ENCODE measurements at regions not wholly inside any gene's neighbourhood (a gene's known extent, or its start where the extent isn't known, plus 50 kb on each side); places are given as distances from the start of the nearest gene placed in this dataset.

DNA sequence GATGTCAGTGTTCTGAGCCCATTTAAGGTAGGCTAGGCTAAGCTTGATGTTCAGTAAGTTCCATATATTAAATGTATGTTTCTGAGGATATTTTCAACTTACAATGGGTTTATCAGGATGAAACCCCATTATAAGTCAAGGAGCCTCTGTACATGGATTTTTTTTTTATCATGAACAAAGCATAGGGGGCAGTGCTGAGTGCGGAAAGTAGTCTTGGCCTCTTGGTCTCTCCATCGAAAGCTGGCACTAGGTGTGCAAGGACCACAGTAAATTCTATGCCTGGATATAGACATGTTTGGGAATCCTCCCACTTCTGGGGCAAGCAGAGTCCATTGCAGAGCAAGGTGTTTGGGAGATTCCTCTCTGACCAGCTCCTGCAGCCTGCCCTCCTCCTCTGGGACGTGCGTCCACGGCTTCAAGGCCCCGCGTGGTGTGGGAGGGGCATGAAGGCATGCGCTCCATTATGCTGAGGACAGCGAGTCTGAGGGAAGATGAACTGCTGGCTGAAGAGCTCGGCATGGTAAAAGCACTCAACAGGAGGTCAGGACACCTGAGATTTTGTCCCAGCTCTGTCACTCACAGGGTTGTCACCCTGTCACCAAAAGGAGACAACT, 122.9 kb upstream of the LIPC start:
- H3K36me3 ChIP-seq, result no peaks in the 10 kb centered on the region
- H3K9me3 ChIP-seq (ENCODE audit: low read depth), result no peaks in the 10 kb centered on the region
- H3K4me1 ChIP-seq (ENCODE audit: low read depth), result peaks cover 5% of the 10 kb centered on the region
- TF ChIP-seq, protein P1, sequence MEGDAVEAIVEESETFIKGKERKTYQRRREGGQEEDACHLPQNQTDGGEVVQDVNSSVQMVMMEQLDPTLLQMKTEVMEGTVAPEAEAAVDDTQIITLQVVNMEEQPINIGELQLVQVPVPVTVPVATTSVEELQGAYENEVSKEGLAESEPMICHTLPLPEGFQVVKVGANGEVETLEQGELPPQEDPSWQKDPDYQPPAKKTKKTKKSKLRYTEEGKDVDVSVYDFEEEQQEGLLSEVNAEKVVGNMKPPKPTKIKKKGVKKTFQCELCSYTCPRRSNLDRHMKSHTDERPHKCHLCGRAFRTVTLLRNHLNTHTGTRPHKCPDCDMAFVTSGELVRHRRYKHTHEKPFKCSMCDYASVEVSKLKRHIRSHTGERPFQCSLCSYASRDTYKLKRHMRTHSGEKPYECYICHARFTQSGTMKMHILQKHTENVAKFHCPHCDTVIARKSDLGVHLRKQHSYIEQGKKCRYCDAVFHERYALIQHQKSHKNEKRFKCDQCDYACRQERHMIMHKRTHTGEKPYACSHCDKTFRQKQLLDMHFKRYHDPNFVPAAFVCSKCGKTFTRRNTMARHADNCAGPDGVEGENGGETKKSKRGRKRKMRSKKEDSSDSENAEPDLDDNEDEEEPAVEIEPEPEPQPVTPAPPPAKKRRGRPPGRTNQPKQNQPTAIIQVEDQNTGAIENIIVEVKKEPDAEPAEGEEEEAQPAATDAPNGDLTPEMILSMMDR (IDR thresholded peaks at IDR 0.05; ENCODE audit: low read depth, low read length), result no peak
- H3K27me3 ChIP-seq, result no peaks in the 10 kb centered on the region
- H3K4me3 ChIP-seq, result no peak overlapping the region
- no peak for DNase-seq (ENCODE audit: low read depth in 1 of 2, low spot score in 1 of 2)
- no peak overlapping the region for H3K27ac ChIP-seq

DNA sequence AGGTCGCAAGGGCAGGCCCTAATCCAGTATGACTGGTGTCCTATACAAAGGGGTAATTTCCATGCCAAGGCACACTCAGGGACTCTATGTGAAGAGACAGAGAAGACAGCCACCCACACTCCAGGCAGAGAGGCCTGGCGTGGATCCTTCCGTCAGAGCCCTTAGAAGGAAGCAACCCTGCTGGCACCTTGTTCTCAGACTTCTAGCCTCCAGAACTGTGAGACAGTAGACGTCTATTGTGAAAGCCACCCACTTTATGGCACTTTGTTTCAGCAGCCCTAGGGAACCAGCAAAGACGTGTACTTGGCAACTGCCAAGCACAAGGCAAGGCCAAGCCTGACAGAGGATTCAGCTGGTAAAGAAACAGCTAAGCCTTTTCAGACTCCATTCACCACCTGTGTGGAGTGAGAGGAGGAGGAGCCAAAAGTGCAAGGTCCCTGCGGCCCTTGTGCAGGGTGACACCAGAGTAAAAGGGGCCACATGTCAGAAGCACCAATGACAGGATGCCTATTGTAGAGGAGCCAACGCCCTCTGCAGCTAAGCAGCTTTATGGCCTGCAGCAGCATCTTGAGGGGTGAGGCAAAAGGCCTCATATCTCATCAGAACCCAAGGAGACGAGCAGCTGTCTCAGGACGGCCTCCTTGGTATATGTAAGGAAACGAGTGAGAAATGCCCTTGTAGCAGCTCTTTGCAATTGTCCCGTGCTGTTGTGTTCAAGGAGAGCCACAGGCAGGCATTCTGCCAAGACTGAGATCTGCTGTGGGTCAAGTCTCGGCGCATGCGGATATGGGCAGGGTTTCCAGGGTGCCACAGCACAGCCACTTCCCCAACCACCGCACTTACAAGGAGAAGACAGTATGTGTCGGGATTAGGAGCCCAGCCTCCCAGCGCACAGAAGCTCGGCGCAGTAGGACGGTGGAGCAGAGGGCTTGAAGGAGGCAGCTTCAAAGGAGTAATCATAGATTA, 121.5 kb upstream of the LIPC start:
- H3K27ac ChIP-seq, result no peak overlapping the region
- DNase-seq (ENCODE audit: low read depth in 1 of 2, low spot score in 1 of 2), result no peak
- H3K4me1 ChIP-seq (ENCODE audit: low read depth), result peaks cover 5% of the 10 kb centered on the region
- no peaks in the 10 kb centered on the region for H3K9me3 ChIP-seq (ENCODE audit: low read depth)
- no peaks in the 10 kb centered on the region for H3K36me3 ChIP-seq
- H3K27me3 ChIP-seq, result no peaks in the 10 kb centered on the region
- TF ChIP-seq, protein P1 (IDR thresholded peaks at IDR 0.05; ENCODE audit: low read depth, low read length), result no peak
- no peak overlapping the region for H3K4me3 ChIP-seq

DNA sequence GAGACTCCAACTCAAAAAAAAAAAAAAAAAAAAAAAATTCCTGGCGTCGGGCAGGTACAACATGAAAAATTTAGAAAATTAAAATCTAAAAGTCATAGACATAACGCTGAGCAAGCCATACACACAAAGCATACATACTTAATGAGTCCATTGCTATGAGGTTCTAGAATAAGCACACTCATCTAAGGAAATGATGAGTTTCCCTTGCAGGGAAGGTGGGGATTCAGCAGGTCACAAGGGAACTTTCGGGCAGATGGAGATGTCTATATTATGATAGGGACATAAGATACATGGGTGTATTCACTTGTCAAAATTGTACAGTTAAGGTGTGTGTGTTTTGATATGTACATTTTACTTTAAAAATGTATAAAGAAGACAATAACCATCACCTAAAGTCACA, 120.2 kb upstream of the LIPC start:
- Histone ChIP-seq H3K27ac (no peak overlapping the region), H3K27me3 (no peaks in the 10 kb centered on the region), H3K4me3 (no peak overlapping the region), H3K36me3 (no peaks in the 10 kb centered on the region), H3K4me1 (ENCODE audit: low read depth) (peaks cover 5% of the 10 kb centered on the region), H3K9me3 (ENCODE audit: low read depth) (no peaks in the 10 kb centered on the region)
- no peak for DNase-seq (ENCODE audit: low read depth in 1 of 2, low spot score in 1 of 2)
- TF ChIP-seq, protein P1 (IDR thresholded peaks at IDR 0.05; ENCODE audit: low read depth, low read length), result no peak

DNA sequence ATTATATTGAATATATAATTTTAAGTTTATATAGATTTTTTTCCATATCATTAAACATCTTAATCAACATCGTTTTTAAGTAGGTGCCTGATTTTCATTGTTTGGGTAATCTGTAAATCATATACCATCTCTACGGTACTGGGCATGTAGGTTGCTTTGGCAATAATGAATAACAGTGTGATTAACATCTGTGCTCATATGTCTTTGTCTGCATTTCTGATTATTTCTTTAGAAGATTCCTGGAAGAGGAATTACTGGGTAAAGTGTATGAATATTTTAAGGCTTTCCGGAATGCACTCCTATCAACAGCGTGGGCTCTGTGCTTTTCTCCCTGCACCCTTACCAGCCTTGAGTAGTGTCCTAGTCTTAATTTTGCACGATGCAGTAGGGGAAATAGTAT, 119.8 kb upstream of the LIPC start:
- no peaks in the 10 kb centered on the region for H3K27me3 ChIP-seq
- no peak overlapping the region for H3K27ac ChIP-seq
- TF ChIP-seq, protein P1 (IDR thresholded peaks at IDR 0.05; ENCODE audit: low read depth, low read length), result no peak
- H3K9me3 ChIP-seq (ENCODE audit: low read depth), result no peaks in the 10 kb centered on the region
- no peak overlapping the region for H3K4me3 ChIP-seq
- peaks cover 5% of the 10 kb centered on the region for H3K4me1 ChIP-seq (ENCODE audit: low read depth)
- no peaks in the 10 kb centered on the region for H3K36me3 ChIP-seq
- DNase-seq (ENCODE audit: low read depth in 1 of 2, low spot score in 1 of 2), result no peak

DNA sequence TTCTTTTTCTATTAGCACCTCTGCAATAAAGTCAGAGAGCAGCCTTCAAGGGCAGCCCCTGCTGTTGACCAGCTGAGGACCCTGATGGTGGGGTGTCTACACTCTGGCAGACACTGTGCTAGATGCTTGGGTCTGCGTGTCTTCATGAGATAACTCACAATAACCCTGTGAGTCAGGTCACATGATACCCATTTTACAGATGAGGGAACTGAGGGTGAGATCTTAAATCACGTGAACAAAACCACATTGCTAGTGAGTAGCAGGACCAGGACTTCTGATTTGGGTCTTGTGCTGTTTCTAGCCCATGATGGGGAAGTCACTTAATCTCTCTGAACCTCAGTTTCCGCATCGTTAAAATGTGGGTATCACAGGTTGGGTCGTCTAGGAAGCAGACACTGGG, 118.5 kb upstream of the LIPC start:
- Histone ChIP-seq H3K36me3 (no peaks in the 10 kb centered on the region), H3K9me3 (ENCODE audit: low read depth) (no peaks in the 10 kb centered on the region), H3K4me1 (ENCODE audit: low read depth) (peaks cover 5% of the 10 kb centered on the region), H3K27ac (no peak overlapping the region), H3K27me3 (no peaks in the 10 kb centered on the region), H3K4me3 (no peak overlapping the region)
- TF ChIP-seq, protein P1 (IDR thresholded peaks at IDR 0.05; ENCODE audit: low read depth, low read length), result no peak
- DNase-seq (ENCODE audit: low read depth in 1 of 2, low spot score in 1 of 2), result no peak

Data from cardiac muscle cell (in vitro differentiated cells and primary cell).